ENCODE measurements at regions not wholly inside any gene's neighbourhood (a gene's known extent, or its start where the extent isn't known, plus 50 kb on each side); places are given as distances from the start of the nearest gene placed in this dataset.

- Histone ChIP-seq H3K27me3 (no peaks in the 10 kb centered on the region), H3K4me1 (peaks cover 19% of the 10 kb centered on the region), H3K27ac (peak overlapping the region; percentile 23), H3K4me3 (no peak overlapping the region), H3K9me3 (no peaks in the 10 kb centered on the region), H3K36me3 (no peaks in the 10 kb centered on the region)
- TF ChIP-seq POLR2A (IDR thresholded peaks at IDR 0.05): no peak
- peak in 1 of 2 donors; percentile 68 for TF ChIP-seq POLR2AphosphoS5 (IDR thresholded peaks at IDR 0.05; ENCODE audit: insufficient read depth in 1 of 2, low read depth in 1 of 2)
- intact Hi-C loops (cut with DNase I): no loop called here
- no peak for DNase-seq (ENCODE audit: extremely low spot score in 2 of 2)
Measured at GRCh38 chr5:32842813-32843530, 131.9 kb downstream of the NPR3 start.

- Histone ChIP-seq H3K27me3 (no peaks in the 10 kb centered on the region), H3K4me3 (no peak overlapping the region), H3K36me3 (no peaks in the 10 kb centered on the region), H3K27ac (peak overlapping the region; percentile 23), H3K9me3 (no peaks in the 10 kb centered on the region), H3K4me1 (peaks cover 19% of the 10 kb centered on the region)
- intact Hi-C loops (cut with DNase I): no loop called here
- TF ChIP-seq CTCF (IDR thresholded peaks at IDR 0.05) (no peak), POLR2A (IDR thresholded peaks at IDR 0.05) (no peak), POLR2AphosphoS5 (IDR thresholded peaks at IDR 0.05; ENCODE audit: insufficient read depth in 1 of 2, low read depth in 1 of 2) (no peak)
- no peak for DNase-seq (ENCODE audit: extremely low spot score in 2 of 2)
Measured at GRCh38 chr5:32843531-32843895, 132.4 kb downstream of the NPR3 start.

- Histone ChIP-seq H3K36me3 (no peaks in the 10 kb centered on the region), H3K27me3 (no peaks in the 10 kb centered on the region), H3K4me1 (peaks cover 19% of the 10 kb centered on the region), H3K27ac (no peak overlapping the region), H3K4me3 (no peak overlapping the region), H3K9me3 (no peaks in the 10 kb centered on the region)
- no peak for DNase-seq (ENCODE audit: extremely low spot score in 2 of 2)
- intact Hi-C loops (cut with DNase I): no loop called here
- TF ChIP-seq POLR2AphosphoS5 (IDR thresholded peaks at IDR 0.05; ENCODE audit: insufficient read depth in 1 of 2, low read depth in 1 of 2) (no peak), CTCF (IDR thresholded peaks at IDR 0.05) (no peak), POLR2A (IDR thresholded peaks at IDR 0.05) (no peak)
Measured at GRCh38 chr5:32845171-32845570, 134.1 kb downstream of the NPR3 start.

GRCh38 chr5:32848120-32848519 is 137.0 kb downstream of the NPR3 start:
- H3K9me3 ChIP-seq: no peaks in the 10 kb centered on the region
- no peak for TF ChIP-seq POLR2A (IDR thresholded peaks at IDR 0.05)
- TF ChIP-seq POLR2AphosphoS5 (IDR thresholded peaks at IDR 0.05; ENCODE audit: insufficient read depth in 1 of 2, low read depth in 1 of 2): no peak
- TF ChIP-seq CTCF (IDR thresholded peaks at IDR 0.05): no peak
- no peaks in the 10 kb centered on the region for H3K36me3 ChIP-seq
- H3K4me1 ChIP-seq: peaks cover 7% of the 10 kb centered on the region
- H3K27ac ChIP-seq: no peak overlapping the region
- intact Hi-C loops (cut with DNase I): no loop called here
- H3K27me3 ChIP-seq: no peaks in the 10 kb centered on the region
- no peak for DNase-seq (ENCODE audit: extremely low spot score in 2 of 2)
- no peak overlapping the region for H3K4me3 ChIP-seq

GRCh38 chr5:32848681-32849080 is 137.6 kb downstream of the NPR3 start:
- intact Hi-C loops (cut with DNase I): no loop called here

More at GRCh38 chr5:32848681-32849080, 137.6 kb downstream of the NPR3 start:
- no peak overlapping the region for H3K4me3 ChIP-seq
- DNase-seq (ENCODE audit: extremely low spot score in 2 of 2): no peak
- no peaks in the 10 kb centered on the region for H3K9me3 ChIP-seq
- no peaks in the 10 kb centered on the region for H3K27me3 ChIP-seq
- no peaks in the 10 kb centered on the region for H3K36me3 ChIP-seq
- H3K4me1 ChIP-seq: peaks cover 4% of the 10 kb centered on the region
- TF ChIP-seq POLR2A (IDR thresholded peaks at IDR 0.05): no peak
- TF ChIP-seq CTCF (IDR thresholded peaks at IDR 0.05): no peak
- TF ChIP-seq POLR2AphosphoS5 (IDR thresholded peaks at IDR 0.05; ENCODE audit: insufficient read depth in 1 of 2, low read depth in 1 of 2): no peak
- H3K27ac ChIP-seq: no peak overlapping the region

Measured in vagina (tissue), 2 donors.